ENCODE measurements at regions not wholly inside any gene's neighbourhood (a gene's known extent, or its start where the extent isn't known, plus 50 kb on each side); places are given as distances from the start of the nearest gene placed in this dataset.
"Not testable (repeated sequence)": the region's sequence is repeated elsewhere in the genome, so short reads cannot be mapped to it uniquely, and the experiment has no call there.

GRCh38 chr2:237000481-237000880, 85.2 kb upstream of the COPS8 start:
- CTCF ChIA-PET: no interaction called here
- Mint-ChIP-seq H3K36me3 (ENCODE audit: insufficient read depth, unreplicated experiment) (no peaks in the 10 kb centered on the region), H3K4me1 (ENCODE audit: insufficient read depth, unreplicated experiment) (peaks cover 6% of the 10 kb centered on the region), H3K4me3 (ENCODE audit: unreplicated experiment) (no peak overlapping the region), H3K27me3 (ENCODE audit: insufficient read depth, unreplicated experiment) (peaks cover 32% of the 10 kb centered on the region), H3K27ac (ENCODE audit: low read depth, unreplicated experiment) (no peak overlapping the region), H3K9me3 (ENCODE audit: unreplicated experiment) (no peaks in the 10 kb centered on the region)
- TF ChIP-seq CTCF (IDR thresholded peaks at IDR 0.05; ENCODE audit: unreplicated experiment): no peak
- no peak for DNase-seq (ENCODE audit: unreplicated experiment)
- POLR2A ChIA-PET: interaction anchor here (1.2 kb wide), 1 partner anchor 9 kb away, joined by 3 read pairs; no protein-coding TSS in a partner anchor
- intact Hi-C loops (cut with micrococcal nuclease): no loop called here
- BruUV-seq (replicated peaks): no TSS peak

GRCh38 chr2:237005341-237005740, 80.3 kb upstream of the COPS8 start:
- POLR2A ChIA-PET; DNase-seq (ENCODE audit: unreplicated experiment); H3K4me3 Mint-ChIP-seq (ENCODE audit: unreplicated experiment); H3K27me3 Mint-ChIP-seq (ENCODE audit: insufficient read depth, unreplicated experiment); CTCF ChIA-PET; BruUV-seq (replicated peaks); H3K4me1 Mint-ChIP-seq (ENCODE audit: insufficient read depth, unreplicated experiment); H3K9me3 Mint-ChIP-seq (ENCODE audit: unreplicated experiment); intact Hi-C loops (cut with micrococcal nuclease); H3K36me3 Mint-ChIP-seq (ENCODE audit: insufficient read depth, unreplicated experiment); H3K27ac Mint-ChIP-seq (ENCODE audit: low read depth, unreplicated experiment): not testable (repeated sequence)

- Mint-ChIP-seq H3K27ac (ENCODE audit: low read depth, unreplicated experiment) (no peak overlapping the region), H3K36me3 (ENCODE audit: insufficient read depth, unreplicated experiment) (no peaks in the 10 kb centered on the region), H3K4me3 (ENCODE audit: unreplicated experiment) (no peak overlapping the region), H3K27me3 (ENCODE audit: insufficient read depth, unreplicated experiment) (no peaks in the 10 kb centered on the region), H3K9me3 (ENCODE audit: unreplicated experiment) (peaks cover 5% of the 10 kb centered on the region), H3K4me1 (ENCODE audit: insufficient read depth, unreplicated experiment) (no peaks in the 10 kb centered on the region)
- ChIA-PET CTCF (interaction anchor here (1.3 kb wide), 1 partner anchor 16 kb away, joined by 3 read pairs; no protein-coding TSS in a partner anchor), POLR2A (no interaction called here)
- no TSS peak for BruUV-seq (replicated peaks)
- TF ChIP-seq CTCF (IDR thresholded peaks at IDR 0.05; ENCODE audit: unreplicated experiment): no peak
- intact Hi-C loops (cut with micrococcal nuclease): no loop called here
- DNase-seq (ENCODE audit: unreplicated experiment): no peak
These were observed 74.4 kb upstream of the COPS8 start for GRCh38 chr2:237011206-237011795.

GRCh38 chr2:237012004-237012403, 73.7 kb upstream of the COPS8 start:
- Mint-ChIP-seq H3K36me3 (ENCODE audit: insufficient read depth, unreplicated experiment) (no peaks in the 10 kb centered on the region), H3K27me3 (ENCODE audit: insufficient read depth, unreplicated experiment) (no peaks in the 10 kb centered on the region), H3K4me3 (ENCODE audit: unreplicated experiment) (no peak overlapping the region), H3K9me3 (ENCODE audit: unreplicated experiment) (peaks cover 5% of the 10 kb centered on the region), H3K4me1 (ENCODE audit: insufficient read depth, unreplicated experiment) (no peaks in the 10 kb centered on the region), H3K27ac (ENCODE audit: low read depth, unreplicated experiment) (no peak overlapping the region)
- ChIA-PET POLR2A (no interaction called here), CTCF (interaction anchor here (1.3 kb wide), 1 partner anchor 16 kb away, joined by 3 read pairs; no protein-coding TSS in a partner anchor)
- TF ChIP-seq CTCF (IDR thresholded peaks at IDR 0.05; ENCODE audit: unreplicated experiment): no peak
- no TSS peak for BruUV-seq (replicated peaks)
- DNase-seq (ENCODE audit: unreplicated experiment): no peak
- intact Hi-C loops (cut with micrococcal nuclease): no loop called here

Data from MCF 10A (cell line).